ENCODE measurements at regions not wholly inside any gene's neighbourhood (a gene's known extent, or its start where the extent isn't known, plus 50 kb on each side); places are given as distances from the start of the nearest gene placed in this dataset.

DNA sequence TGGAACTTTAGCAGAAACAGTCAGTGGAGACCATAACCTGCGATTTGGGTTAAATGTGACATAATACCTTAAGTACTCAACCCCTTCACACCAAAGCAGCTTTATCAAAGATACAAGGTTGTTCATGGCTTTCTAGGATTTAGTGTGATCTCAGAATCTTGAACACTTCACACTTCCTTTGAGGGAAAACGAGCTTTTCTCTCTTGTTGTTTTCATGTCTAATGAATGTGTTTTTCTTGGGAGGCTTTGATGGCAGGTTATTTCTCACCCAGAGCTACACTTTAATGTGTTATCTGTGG is 437.0 kb downstream of the TMEM232 start:
- peaks cover 5 to 11% of the 10 kb centered on the region in 2 experiments; a peak in 2 of 4 replicates for H3K4me1 Mint-ChIP-seq
- no peaks in the 10 kb centered on the region for H3K27me3 Mint-ChIP-seq (ENCODE audit: low read depth)
- WGBS (ENCODE audit: extremely low coverage, insufficient read length, low lambda C conversion rate): no CpG with 5 or more reads among the region's 2 CpGs
- Histone ChIP-seq H2AFZ (ENCODE audit: low read length) (no peak overlapping the region), H2AK5ac (ENCODE audit: insufficient read length, low read length) (no peak overlapping the region), H3K9ac (ENCODE audit: extremely low read depth, insufficient read length, low read length) (no peak overlapping the region), H3K79me2 (ENCODE audit: insufficient read depth, low read length) (no peaks in the 10 kb centered on the region), H2BK15ac (ENCODE audit: low read depth, low read length) (no peak overlapping the region), H3K23me2 (ENCODE audit: insufficient read length, low read depth, low read length, poor library complexity, severe bottlenecking) (no peaks in the 10 kb centered on the region), H3T11ph (ENCODE audit: low read length) (no peak overlapping the region), H4K5ac (ENCODE audit: insufficient read length, low read depth, low read length) (no peak overlapping the region), H3K4me1 (ENCODE audit: insufficient read depth, low read length) (peaks cover 2% of the 10 kb centered on the region; the same call in 1 of the 2 replicates), H3K4ac (ENCODE audit: low read depth, low read length) (no peak overlapping the region), H3K18ac (ENCODE audit: insufficient read length, low read depth, low read length) (no peak overlapping the region), H3K23ac (ENCODE audit: insufficient read length, low read depth, low read length) (no peak overlapping the region), H2BK5ac (ENCODE audit: insufficient read length, low read length) (no peak overlapping the region), H4K20me1 (ENCODE audit: control insufficient read depth, insufficient read depth, insufficient read length) (no peaks in the 10 kb centered on the region), H3K56ac (ENCODE audit: insufficient read length, low read depth, low read length) (no peak overlapping the region), H2BK12ac (ENCODE audit: insufficient read length, low read depth, low read length) (no peak overlapping the region), H3K9me3 (ENCODE audit: control insufficient read depth, low read depth, low read length) (peaks cover 6% of the 10 kb centered on the region), H2BK120ac (ENCODE audit: low read depth, low read length, poor library complexity, severe bottlenecking) (no peak overlapping the region), H4K91ac (ENCODE audit: insufficient read length, low read depth, low read length) (no peak overlapping the region), H3K14ac (ENCODE audit: insufficient read depth, low read length) (no peak overlapping the region), H4K8ac (replicated peaks; ENCODE audit: insufficient read length, low read depth, low read length) (no peak overlapping the region), H2BK20ac (ENCODE audit: low read depth, low read length, poor library complexity, severe bottlenecking) (no peak overlapping the region), H3K4me2 (ENCODE audit: insufficient read depth, insufficient read length, low read length) (no peak overlapping the region), H3K27ac (ENCODE audit: insufficient read length, low read depth, low read length) (no peak overlapping the region), H3K27me3 (ENCODE audit: insufficient read depth, low read length) (no peaks in the 10 kb centered on the region), H3K79me1 (ENCODE audit: insufficient read depth, low read depth, low read length, poor library complexity, severe bottlenecking) (no peaks in the 10 kb centered on the region)
- H3K27ac Mint-ChIP-seq: no peak overlapping the region
- TF ChIP-seq, protein P1, sequence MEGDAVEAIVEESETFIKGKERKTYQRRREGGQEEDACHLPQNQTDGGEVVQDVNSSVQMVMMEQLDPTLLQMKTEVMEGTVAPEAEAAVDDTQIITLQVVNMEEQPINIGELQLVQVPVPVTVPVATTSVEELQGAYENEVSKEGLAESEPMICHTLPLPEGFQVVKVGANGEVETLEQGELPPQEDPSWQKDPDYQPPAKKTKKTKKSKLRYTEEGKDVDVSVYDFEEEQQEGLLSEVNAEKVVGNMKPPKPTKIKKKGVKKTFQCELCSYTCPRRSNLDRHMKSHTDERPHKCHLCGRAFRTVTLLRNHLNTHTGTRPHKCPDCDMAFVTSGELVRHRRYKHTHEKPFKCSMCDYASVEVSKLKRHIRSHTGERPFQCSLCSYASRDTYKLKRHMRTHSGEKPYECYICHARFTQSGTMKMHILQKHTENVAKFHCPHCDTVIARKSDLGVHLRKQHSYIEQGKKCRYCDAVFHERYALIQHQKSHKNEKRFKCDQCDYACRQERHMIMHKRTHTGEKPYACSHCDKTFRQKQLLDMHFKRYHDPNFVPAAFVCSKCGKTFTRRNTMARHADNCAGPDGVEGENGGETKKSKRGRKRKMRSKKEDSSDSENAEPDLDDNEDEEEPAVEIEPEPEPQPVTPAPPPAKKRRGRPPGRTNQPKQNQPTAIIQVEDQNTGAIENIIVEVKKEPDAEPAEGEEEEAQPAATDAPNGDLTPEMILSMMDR (conservative IDR thresholded peaks at IDR 0.05): no peak
- H3K9me3 Mint-ChIP-seq: peaks cover 19% of the 10 kb centered on the region in 2 experiments
- DNase-seq: no peak
- H3K4me3 Mint-ChIP-seq: no peak overlapping the region
- H3K36me3 Mint-ChIP-seq (ENCODE audit: insufficient read depth in 1 of 3, low read depth in 3 of 3): peaks cover 3 to 17% (median 10%) of the 10 kb centered on the region in 3 experiments; a peak in 6 of 7 replicates

All from H9 (cell line).